ENCODE measurements at regions not wholly inside any gene's neighbourhood (a gene's known extent, or its start where the extent isn't known, plus 50 kb on each side); places are given as distances from the start of the nearest gene placed in this dataset.

DNA sequence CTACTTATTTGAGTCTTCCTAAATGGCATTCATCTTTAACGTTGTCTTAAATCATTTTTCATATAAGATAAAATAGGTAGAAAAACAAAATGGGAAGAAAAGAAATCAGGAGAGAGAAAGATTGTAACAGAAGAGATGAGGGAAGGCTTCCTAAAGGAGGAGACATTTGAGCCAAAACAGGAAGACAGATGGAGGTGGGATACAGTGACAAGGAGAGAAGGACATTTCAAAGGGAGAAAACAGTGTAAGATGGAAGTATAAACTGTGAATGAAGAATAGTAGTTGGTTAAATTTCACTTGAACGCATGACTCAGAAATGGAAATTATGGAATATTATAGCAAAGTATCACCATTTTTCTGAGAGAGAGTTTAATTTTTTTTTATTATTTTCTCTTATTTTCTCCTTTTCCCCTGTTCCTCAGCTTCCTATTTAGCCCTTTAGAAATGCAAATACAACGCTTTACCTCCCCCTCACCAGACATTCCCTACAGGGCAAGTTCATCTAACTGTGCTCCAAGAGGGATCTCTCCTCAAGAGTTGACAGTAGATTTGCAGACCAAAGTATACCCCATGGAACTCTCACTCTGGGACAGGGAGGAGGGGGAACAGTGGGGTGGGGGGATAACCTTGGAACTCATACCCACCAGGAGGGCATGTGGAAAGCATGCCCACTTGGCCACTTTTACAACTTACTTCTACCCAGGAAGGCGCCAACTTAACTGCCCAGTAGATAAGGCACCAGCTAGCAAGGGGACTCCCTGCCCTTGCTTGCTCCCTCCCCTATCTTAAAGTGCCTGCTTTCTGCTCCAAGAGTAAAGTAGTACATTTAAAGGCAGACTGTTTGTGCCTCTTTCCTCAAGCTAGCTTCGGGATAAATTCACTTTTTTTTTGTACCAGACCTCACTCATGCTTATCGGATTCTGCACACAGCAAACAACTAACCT, 304.7 kb upstream of the POU5F2 start:
- no TSS peak for BruUV-seq (replicated peaks)
- intact Hi-C loops (cut with micrococcal nuclease; ENCODE audit: unreplicated experiment) (no loop called here), in situ Hi-C loops (cut with HindIII; ENCODE audit: low pct_unique_long_range_greater_than_20kb, low sequenced_read_pairs) (no loop called here)
- H3K4me1 ChIP-seq (ENCODE audit: control insufficient read depth, insufficient read depth, low read length): no peaks in the 10 kb centered on the region
- H3K27ac ChIP-seq (ENCODE audit: low read length): no peak overlapping the region
- H3K36me3 ChIP-seq (ENCODE audit: control insufficient read depth, insufficient read depth, low read length): no peaks in the 10 kb centered on the region
- DNase-seq (ENCODE audit: low read depth, low spot score) (no peak), ATAC-seq (no peak)
- TF ChIP-seq, protein P1, sequence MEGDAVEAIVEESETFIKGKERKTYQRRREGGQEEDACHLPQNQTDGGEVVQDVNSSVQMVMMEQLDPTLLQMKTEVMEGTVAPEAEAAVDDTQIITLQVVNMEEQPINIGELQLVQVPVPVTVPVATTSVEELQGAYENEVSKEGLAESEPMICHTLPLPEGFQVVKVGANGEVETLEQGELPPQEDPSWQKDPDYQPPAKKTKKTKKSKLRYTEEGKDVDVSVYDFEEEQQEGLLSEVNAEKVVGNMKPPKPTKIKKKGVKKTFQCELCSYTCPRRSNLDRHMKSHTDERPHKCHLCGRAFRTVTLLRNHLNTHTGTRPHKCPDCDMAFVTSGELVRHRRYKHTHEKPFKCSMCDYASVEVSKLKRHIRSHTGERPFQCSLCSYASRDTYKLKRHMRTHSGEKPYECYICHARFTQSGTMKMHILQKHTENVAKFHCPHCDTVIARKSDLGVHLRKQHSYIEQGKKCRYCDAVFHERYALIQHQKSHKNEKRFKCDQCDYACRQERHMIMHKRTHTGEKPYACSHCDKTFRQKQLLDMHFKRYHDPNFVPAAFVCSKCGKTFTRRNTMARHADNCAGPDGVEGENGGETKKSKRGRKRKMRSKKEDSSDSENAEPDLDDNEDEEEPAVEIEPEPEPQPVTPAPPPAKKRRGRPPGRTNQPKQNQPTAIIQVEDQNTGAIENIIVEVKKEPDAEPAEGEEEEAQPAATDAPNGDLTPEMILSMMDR (IDR thresholded peaks at IDR 0.05): no peak
- TF ChIP-seq, protein P2, sequence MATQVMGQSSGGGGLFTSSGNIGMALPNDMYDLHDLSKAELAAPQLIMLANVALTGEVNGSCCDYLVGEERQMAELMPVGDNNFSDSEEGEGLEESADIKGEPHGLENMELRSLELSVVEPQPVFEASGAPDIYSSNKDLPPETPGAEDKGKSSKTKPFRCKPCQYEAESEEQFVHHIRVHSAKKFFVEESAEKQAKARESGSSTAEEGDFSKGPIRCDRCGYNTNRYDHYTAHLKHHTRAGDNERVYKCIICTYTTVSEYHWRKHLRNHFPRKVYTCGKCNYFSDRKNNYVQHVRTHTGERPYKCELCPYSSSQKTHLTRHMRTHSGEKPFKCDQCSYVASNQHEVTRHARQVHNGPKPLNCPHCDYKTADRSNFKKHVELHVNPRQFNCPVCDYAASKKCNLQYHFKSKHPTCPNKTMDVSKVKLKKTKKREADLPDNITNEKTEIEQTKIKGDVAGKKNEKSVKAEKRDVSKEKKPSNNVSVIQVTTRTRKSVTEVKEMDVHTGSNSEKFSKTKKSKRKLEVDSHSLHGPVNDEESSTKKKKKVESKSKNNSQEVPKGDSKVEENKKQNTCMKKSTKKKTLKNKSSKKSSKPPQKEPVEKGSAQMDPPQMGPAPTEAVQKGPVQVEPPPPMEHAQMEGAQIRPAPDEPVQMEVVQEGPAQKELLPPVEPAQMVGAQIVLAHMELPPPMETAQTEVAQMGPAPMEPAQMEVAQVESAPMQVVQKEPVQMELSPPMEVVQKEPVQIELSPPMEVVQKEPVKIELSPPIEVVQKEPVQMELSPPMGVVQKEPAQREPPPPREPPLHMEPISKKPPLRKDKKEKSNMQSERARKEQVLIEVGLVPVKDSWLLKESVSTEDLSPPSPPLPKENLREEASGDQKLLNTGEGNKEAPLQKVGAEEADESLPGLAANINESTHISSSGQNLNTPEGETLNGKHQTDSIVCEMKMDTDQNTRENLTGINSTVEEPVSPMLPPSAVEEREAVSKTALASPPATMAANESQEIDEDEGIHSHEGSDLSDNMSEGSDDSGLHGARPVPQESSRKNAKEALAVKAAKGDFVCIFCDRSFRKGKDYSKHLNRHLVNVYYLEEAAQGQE (IDR thresholded peaks at IDR 0.05; ENCODE audit: insufficient read depth in 1 of 2, low read depth in 2 of 2, low read length in 1 of 2): no peak
- no peak for TF ChIP-seq POLR2AphosphoS5 (IDR thresholded peaks at IDR 0.05; ENCODE audit: low read depth, low read length)
- TF ChIP-seq SIN3A (IDR thresholded peaks at IDR 0.05; ENCODE audit: borderline replicate concordance, insufficient read depth, low read depth, low read length): no peak
- no peak for TF ChIP-seq TCF7L2 (IDR thresholded peaks at IDR 0.05; ENCODE audit: low read depth, low read length)
- ChIA-PET POLR2A (no interaction called here), CTCF (no interaction called here)
- H3K27me3 ChIP-seq (ENCODE audit: control insufficient read depth, insufficient read depth, low read length): no peaks in the 10 kb centered on the region
- H3K4me3 ChIP-seq (ENCODE audit: low read depth in 2 of 2, low read length in 2 of 2): no peak overlapping the region
- no peaks in the 10 kb centered on the region for H3K9me3 ChIP-seq (ENCODE audit: control insufficient read depth, insufficient read depth, low read depth, low read length)

DNA sequence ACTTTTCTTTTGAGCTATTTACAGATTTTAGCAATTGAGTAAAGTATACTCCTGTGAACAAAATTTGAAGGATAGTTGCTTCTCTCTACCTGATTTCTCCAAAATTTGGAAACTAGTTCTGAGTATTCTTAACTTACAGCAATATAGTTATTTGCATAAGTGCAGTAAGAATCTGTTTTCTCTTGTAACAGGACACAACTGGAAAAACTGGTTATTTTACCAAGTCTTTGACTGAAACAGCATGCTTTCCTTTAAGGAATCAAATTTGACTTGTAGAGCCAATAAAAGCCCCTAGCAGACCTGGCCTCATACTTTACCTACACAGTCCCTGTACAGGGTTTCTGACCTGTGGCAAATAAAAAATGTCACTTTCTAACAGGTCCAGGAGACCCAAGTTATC, 301.9 kb upstream of the POU5F2 start:
- Histone ChIP-seq H3K27me3 (ENCODE audit: control insufficient read depth, insufficient read depth, low read length) (no peaks in the 10 kb centered on the region), H3K4me3 (ENCODE audit: low read depth in 2 of 2, low read length in 2 of 2) (no peak overlapping the region), H3K4me1 (ENCODE audit: control insufficient read depth, insufficient read depth, low read length) (no peaks in the 10 kb centered on the region), H3K36me3 (ENCODE audit: control insufficient read depth, insufficient read depth, low read length) (no peaks in the 10 kb centered on the region), H3K9me3 (ENCODE audit: control insufficient read depth, insufficient read depth, low read depth, low read length) (no peaks in the 10 kb centered on the region), H3K27ac (ENCODE audit: low read length) (no peak overlapping the region)
- in situ Hi-C loops (cut with HindIII; ENCODE audit: low pct_unique_long_range_greater_than_20kb, low sequenced_read_pairs) (no loop called here), intact Hi-C loops (cut with micrococcal nuclease; ENCODE audit: unreplicated experiment) (no loop called here)
- CTCF ChIA-PET: no interaction called here
- DNase-seq (ENCODE audit: low read depth, low spot score) (no peak), ATAC-seq (no peak)
- POLR2A ChIA-PET: no interaction called here
- TF ChIP-seq TCF7L2 (IDR thresholded peaks at IDR 0.05; ENCODE audit: low read depth, low read length): no peak
- TF ChIP-seq POLR2AphosphoS5 (IDR thresholded peaks at IDR 0.05; ENCODE audit: low read depth, low read length): no peak
- no peak for TF ChIP-seq SIN3A (IDR thresholded peaks at IDR 0.05; ENCODE audit: borderline replicate concordance, insufficient read depth, low read depth, low read length)
- TF ChIP-seq, protein P1 (IDR thresholded peaks at IDR 0.05): no peak
- TF ChIP-seq, protein P2 (IDR thresholded peaks at IDR 0.05; ENCODE audit: insufficient read depth in 1 of 2, low read depth in 2 of 2, low read length in 1 of 2): no peak
- BruUV-seq (replicated peaks): no TSS peak

Data from Panc1 (cell line).